Vagina (tissue), 2 donors: ENCODE measurements at regions not wholly inside any gene's neighbourhood (a gene's known extent, or its start where the extent isn't known, plus 50 kb on each side); places are given as distances from the start of the nearest gene placed in this dataset.

Experiments used
- DNase-seq, 2 donors: peaks; one replicate each; pipeline ENCODE4 v3.0.0-alpha.2; 2017; ENCODE audit errors: extremely low spot score in 2 of 2
- H3K27ac ChIP-seq: fragments of 200-600 bp; sonication (generic); one replicate; pipeline ENCODE4 v1.5.1; 2019
- H3K27me3 ChIP-seq: fragments of 200-600 bp; sonication (generic); one replicate; pipeline ENCODE4 v1.5.1; 2019
- H3K36me3 ChIP-seq, 2 donors: fragments of 200-600 bp; sonication (generic); one replicate each; pipeline ENCODE4 v1.5.1; 2017 to 2019
- H3K4me1 ChIP-seq: fragments of 200-600 bp; sonication (generic); one replicate; pipeline ENCODE4 v1.5.1; 2019
- H3K4me3 ChIP-seq, 2 donors: fragments of 200-600 bp; sonication (generic); 1 replicate in 1 of 2; 2 replicates in 1 of 2; pipeline ENCODE4 v1.5.1; 2016 to 2019
- H3K9me3 ChIP-seq: fragments of 200-600 bp; sonication (generic); one replicate; pipeline ENCODE4 v1.5.1; 2019
- POLR2A ChIP-seq, 2 donors: fragments of 450-650 bp; IDR thresholded peaks; one replicate each; pipeline ENCODE4 v1.6.1; 2017; ENCODE audit warnings: antibody characterized with exemption in 2 of 2, mild to moderate bottlenecking in 2 of 2, moderate library complexity in 2 of 2
- POLR2AphosphoS5 ChIP-seq, 2 donors: sonication (generic); formaldehyde crosslinking; IDR thresholded peaks; one replicate each; pipeline ENCODE4 v1.9.0; 2017; ENCODE audit warnings: antibody characterized with exemption in 2 of 2, mild to moderate bottlenecking in 2 of 2, low read depth in 1 of 2; ENCODE audit not compliant: insufficient read depth in 1 of 2
- intact Hi-C: fragments of 100-400 bp; cut with DNase I; formaldehyde crosslinking; loops from one replicate; pipeline ENCODE4 v1.15.1; 2023
- TF ChIP-seq, protein P1 (sequence below), 3 experiments: fragments of 450-650 bp in 2 of 3; fragments of 200-600 bp in 1 of 3; sonication (generic) in 1 of 3; IDR thresholded peaks; one replicate each; pipeline ENCODE4 v1.5.1; 2017 to 2019; ENCODE audit warnings: antibody characterized with exemption in 3 of 3, mild to moderate bottlenecking in 2 of 3, moderate library complexity in 2 of 3

DNA sequence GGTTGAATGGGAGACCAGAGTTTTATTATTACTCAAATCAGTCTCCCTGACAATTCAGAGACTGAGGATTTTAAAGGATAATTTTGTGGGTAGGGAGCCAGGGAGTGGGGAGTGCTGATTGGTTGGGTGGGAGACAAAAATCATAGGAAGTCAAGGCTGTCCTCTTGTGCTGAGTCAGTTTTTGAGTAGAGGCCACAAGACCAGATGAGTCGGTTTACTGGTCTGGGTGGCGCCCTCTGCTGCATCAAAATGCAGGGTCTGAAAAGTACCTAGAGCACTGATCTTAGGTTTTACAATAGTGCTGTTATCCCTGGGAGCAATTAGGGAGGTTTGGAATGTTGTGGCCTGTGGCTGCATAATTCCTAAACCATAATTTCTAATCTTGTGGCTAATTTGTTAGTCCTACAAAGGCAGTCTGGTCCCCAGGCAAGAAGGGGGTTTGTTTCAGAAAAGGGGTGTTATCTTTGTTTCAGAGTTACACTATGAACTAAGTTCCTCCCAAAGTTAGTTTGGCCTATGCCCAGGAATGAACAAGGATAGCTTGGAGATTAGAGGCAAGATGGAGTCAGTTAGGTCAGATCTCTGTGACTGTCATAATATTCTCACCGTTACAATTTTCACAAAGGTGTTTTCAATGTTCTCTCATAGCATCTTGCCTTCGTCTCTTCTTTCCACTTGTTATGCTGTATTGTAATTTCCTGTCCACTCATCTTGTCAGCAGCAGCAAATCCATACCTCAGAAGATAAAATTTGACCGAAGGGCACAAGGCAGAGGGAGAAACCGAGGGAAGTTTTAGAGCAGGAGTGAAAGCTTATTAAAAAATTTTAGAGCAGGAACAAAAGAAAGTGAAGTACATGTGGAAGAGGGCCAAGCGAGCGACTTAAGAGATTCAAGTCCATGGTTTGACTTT is 59.2 kb upstream of the CLINT1 start:
- H3K27me3 ChIP-seq: no peaks in the 10 kb centered on the region
- no peaks in the 10 kb centered on the region for H3K9me3 ChIP-seq
- DNase-seq: no peak
- H3K36me3 ChIP-seq: no peaks in the 10 kb centered on the region
- H3K27ac ChIP-seq: peak overlapping the region; percentile 31
- intact Hi-C loops: no loop called here
- TF ChIP-seq, protein P1, sequence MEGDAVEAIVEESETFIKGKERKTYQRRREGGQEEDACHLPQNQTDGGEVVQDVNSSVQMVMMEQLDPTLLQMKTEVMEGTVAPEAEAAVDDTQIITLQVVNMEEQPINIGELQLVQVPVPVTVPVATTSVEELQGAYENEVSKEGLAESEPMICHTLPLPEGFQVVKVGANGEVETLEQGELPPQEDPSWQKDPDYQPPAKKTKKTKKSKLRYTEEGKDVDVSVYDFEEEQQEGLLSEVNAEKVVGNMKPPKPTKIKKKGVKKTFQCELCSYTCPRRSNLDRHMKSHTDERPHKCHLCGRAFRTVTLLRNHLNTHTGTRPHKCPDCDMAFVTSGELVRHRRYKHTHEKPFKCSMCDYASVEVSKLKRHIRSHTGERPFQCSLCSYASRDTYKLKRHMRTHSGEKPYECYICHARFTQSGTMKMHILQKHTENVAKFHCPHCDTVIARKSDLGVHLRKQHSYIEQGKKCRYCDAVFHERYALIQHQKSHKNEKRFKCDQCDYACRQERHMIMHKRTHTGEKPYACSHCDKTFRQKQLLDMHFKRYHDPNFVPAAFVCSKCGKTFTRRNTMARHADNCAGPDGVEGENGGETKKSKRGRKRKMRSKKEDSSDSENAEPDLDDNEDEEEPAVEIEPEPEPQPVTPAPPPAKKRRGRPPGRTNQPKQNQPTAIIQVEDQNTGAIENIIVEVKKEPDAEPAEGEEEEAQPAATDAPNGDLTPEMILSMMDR (IDR thresholded peaks at IDR 0.05): peak in 2 of 3 experiments; percentile 27 to 46
- no peak for TF ChIP-seq POLR2AphosphoS5 (IDR thresholded peaks at IDR 0.05; ENCODE audit: insufficient read depth in 1 of 2, low read depth in 1 of 2)
- peaks cover 62% of the 10 kb centered on the region for H3K4me1 ChIP-seq
- no peak overlapping the region for H3K4me3 ChIP-seq

DNA sequence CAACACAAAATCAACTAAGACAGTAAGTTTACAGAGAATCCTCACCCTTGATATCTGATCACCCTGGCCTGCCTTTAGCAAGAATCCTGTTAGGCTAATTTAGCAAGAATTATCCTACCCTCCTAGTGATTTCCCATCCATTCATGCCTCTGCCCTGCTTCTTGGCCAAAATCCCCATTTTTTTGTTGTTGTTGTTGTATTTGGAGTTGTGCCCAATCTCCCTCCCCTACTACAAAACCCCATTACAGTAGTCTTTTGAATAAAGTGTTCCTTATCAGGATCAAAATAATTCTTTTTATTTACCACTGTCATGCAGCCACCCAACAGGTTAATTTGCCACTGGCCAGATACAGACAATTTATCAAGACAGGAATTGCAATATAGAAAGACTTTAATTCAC is 58.5 kb upstream of the CLINT1 start:
- intact Hi-C loops: no loop called here
- Histone ChIP-seq H3K27ac (peak overlapping the region; percentile 7), H3K36me3 (no peaks in the 10 kb centered on the region)

DNA sequence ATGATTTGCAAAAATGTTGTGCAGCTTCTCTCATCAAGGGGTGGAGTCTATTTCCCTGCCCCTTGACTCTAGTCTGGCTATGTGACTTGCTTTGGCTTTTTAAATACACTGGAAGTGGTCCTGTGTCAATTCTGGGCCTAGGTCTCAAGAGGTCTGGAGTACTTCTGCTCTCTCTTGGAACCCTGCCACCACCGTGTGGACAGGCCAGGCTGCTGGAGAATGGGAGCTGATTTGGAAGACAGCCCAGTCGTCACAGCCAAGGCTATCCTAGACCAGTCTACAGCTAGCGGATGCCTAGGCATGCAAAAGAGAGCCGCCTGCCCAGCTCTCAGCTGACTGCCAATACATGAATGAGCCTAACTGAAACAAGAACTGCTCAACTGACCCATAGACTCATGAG is 56.7 kb upstream of the CLINT1 start:
- H3K27ac ChIP-seq: peak overlapping the region; percentile 18
- intact Hi-C loops: no loop called here

More for the DNA sequence above, 58.5 kb upstream of the CLINT1 start:
- TF ChIP-seq POLR2A (IDR thresholded peaks at IDR 0.05) (no peak), POLR2AphosphoS5 (IDR thresholded peaks at IDR 0.05; ENCODE audit: insufficient read depth in 1 of 2, low read depth in 1 of 2) (no peak)
- TF ChIP-seq, protein P1 (IDR thresholded peaks at IDR 0.05): no peak
- H3K4me3 ChIP-seq: no peak overlapping the region
- no peaks in the 10 kb centered on the region for H3K9me3 ChIP-seq
- peaks cover 62% of the 10 kb centered on the region for H3K4me1 ChIP-seq
- no peak for DNase-seq
- H3K27me3 ChIP-seq: no peaks in the 10 kb centered on the region

DNA sequence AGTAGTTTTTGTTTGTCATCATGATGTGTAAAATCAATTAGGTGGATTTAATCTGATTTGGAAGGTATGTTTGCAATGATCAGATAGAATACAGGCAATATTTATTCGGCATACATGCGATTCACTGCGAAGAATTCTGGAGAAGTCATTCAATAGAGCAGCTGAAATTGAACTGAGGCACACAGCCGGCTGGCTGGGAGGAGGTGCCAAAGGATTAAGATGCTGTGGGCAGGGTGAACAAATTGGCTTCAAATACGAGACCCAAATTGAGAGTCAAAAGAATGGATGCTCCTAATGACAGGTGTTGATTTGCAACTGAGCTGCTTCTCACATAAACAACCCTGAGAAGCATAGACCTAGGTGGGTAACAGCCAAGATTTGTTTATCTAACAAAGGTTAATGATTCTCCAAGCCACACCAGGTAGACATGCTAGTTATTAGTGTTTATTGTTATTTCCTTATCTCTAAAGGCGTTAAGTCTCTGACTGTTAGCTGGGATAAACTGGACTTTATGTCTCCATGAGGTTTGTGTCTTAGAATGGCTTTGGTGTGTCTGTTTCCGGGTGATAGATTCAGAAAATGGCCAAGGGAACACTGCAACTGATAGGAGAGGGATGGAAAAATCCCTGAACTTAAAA is 55.3 kb upstream of the CLINT1 start:
- Histone ChIP-seq H3K9me3 (no peaks in the 10 kb centered on the region), H3K4me1 (peaks cover 43% of the 10 kb centered on the region), H3K36me3 (no peaks in the 10 kb centered on the region), H3K4me3 (no peak overlapping the region), H3K27me3 (no peaks in the 10 kb centered on the region), H3K27ac (no peak overlapping the region)
- intact Hi-C loops: no loop called here
- TF ChIP-seq, protein P1 (IDR thresholded peaks at IDR 0.05): no peak
- TF ChIP-seq POLR2AphosphoS5 (IDR thresholded peaks at IDR 0.05; ENCODE audit: insufficient read depth in 1 of 2, low read depth in 1 of 2) (no peak), POLR2A (IDR thresholded peaks at IDR 0.05) (no peak)
- no peak for DNase-seq

More for the DNA sequence above, 56.7 kb upstream of the CLINT1 start:
- Histone ChIP-seq H3K4me3 (no peak overlapping the region), H3K36me3 (no peaks in the 10 kb centered on the region), H3K9me3 (no peaks in the 10 kb centered on the region), H3K4me1 (peaks cover 57% of the 10 kb centered on the region), H3K27me3 (no peaks in the 10 kb centered on the region)
- DNase-seq: no peak
- TF ChIP-seq POLR2AphosphoS5 (IDR thresholded peaks at IDR 0.05; ENCODE audit: insufficient read depth in 1 of 2, low read depth in 1 of 2) (peak in 1 of 2 donors; percentile 30), POLR2A (IDR thresholded peaks at IDR 0.05) (no peak)
- TF ChIP-seq, protein P1 (IDR thresholded peaks at IDR 0.05): no peak
